ENCODE measurements at regions not wholly inside any gene's neighbourhood (a gene's known extent, or its start where the extent isn't known, plus 50 kb on each side); places are given as distances from the start of the nearest gene placed in this dataset.

GRCh38 chr15:39021341-39021740 is 456.7 kb upstream of the RASGRP1 start:
- Histone ChIP-seq H3K27ac (no peak overlapping the region), H3K4me3 (no peak overlapping the region), H3K27me3 (no peaks in the 10 kb centered on the region), H3K9me3 (no peaks in the 10 kb centered on the region), H3K36me3 (no peaks in the 10 kb centered on the region), H3K4me1 (no peaks in the 10 kb centered on the region)
- DNase-seq: no peak
- TF ChIP-seq POLR2A (IDR thresholded peaks at IDR 0.05): no peak
- no peak for TF ChIP-seq CTCF (IDR thresholded peaks at IDR 0.05)

- Histone ChIP-seq H3K4me1 (no peaks in the 10 kb centered on the region), H3K4me3 (no peak overlapping the region), H3K9me3 (no peaks in the 10 kb centered on the region), H3K27ac (no peak overlapping the region), H3K27me3 (no peaks in the 10 kb centered on the region), H3K36me3 (no peaks in the 10 kb centered on the region)
- no peak for DNase-seq
- TF ChIP-seq CTCF (IDR thresholded peaks at IDR 0.05) (no peak), POLR2A (IDR thresholded peaks at IDR 0.05) (no peak)
Observed at GRCh38 chr15:39022532-39023305, 458.1 kb upstream of the RASGRP1 start.

GRCh38 chr15:39025321-39025720 is 460.7 kb upstream of the RASGRP1 start:
- Histone ChIP-seq H3K36me3 (no peaks in the 10 kb centered on the region), H3K27me3 (no peaks in the 10 kb centered on the region), H3K9me3 (no peaks in the 10 kb centered on the region), H3K4me1 (no peaks in the 10 kb centered on the region), H3K27ac (no peak overlapping the region), H3K4me3 (no peak overlapping the region)
- DNase-seq: no peak
- TF ChIP-seq POLR2A (IDR thresholded peaks at IDR 0.05) (no peak), CTCF (IDR thresholded peaks at IDR 0.05) (no peak)

- Histone ChIP-seq H3K27me3 (no peaks in the 10 kb centered on the region), H3K36me3 (no peaks in the 10 kb centered on the region), H3K27ac (no peak overlapping the region), H3K4me3 (no peak overlapping the region), H3K9me3 (no peaks in the 10 kb centered on the region), H3K4me1 (no peaks in the 10 kb centered on the region)
- no peak for DNase-seq
- TF ChIP-seq CTCF (IDR thresholded peaks at IDR 0.05) (no peak), POLR2A (IDR thresholded peaks at IDR 0.05) (no peak)
Observed at GRCh38 chr15:39025881-39026280, 461.3 kb upstream of the RASGRP1 start.

GRCh38 chr15:39028069-39028468 is 463.5 kb upstream of the RASGRP1 start:
- no peak for DNase-seq
- Histone ChIP-seq H3K4me1 (no peaks in the 10 kb centered on the region), H3K36me3 (no peaks in the 10 kb centered on the region), H3K27ac (no peak overlapping the region), H3K9me3 (no peaks in the 10 kb centered on the region), H3K27me3 (no peaks in the 10 kb centered on the region), H3K4me3 (no peak overlapping the region)
- TF ChIP-seq CTCF (IDR thresholded peaks at IDR 0.05) (no peak), POLR2A (IDR thresholded peaks at IDR 0.05) (no peak)
